Nephron (organoid): ENCODE measurements at regions not wholly inside any gene's neighbourhood (a gene's known extent, or its start where the extent isn't known, plus 50 kb on each side); places are given as distances from the start of the nearest gene placed in this dataset.

Experiments
- H3K27ac Mint-ChIP-seq, 3 experiments: 2 replicates each; pipeline ENCODE4 v1.8.0; 2020; ENCODE audit warnings: mixed read lengths in 3 of 3, mild to moderate bottlenecking in 2 of 3, moderate library complexity in 1 of 3
- H3K27me3 Mint-ChIP-seq: 2 replicates; pipeline ENCODE4 v1.8.0; 2021; ENCODE audit warnings: low read depth, mild to moderate bottlenecking, moderate library complexity, mixed read lengths
- H3K36me3 Mint-ChIP-seq: 2 replicates; pipeline ENCODE4 v1.8.0; 2020; ENCODE audit warnings: low read depth, mixed read lengths
- H3K4me1 Mint-ChIP-seq: 2 replicates; pipeline ENCODE4 v1.8.0; 2020; ENCODE audit warnings: mixed read lengths
- H3K4me3 Mint-ChIP-seq, 3 experiments: 2 replicates each; pipeline ENCODE4 v1.8.0; 2020; ENCODE audit warnings: mild to moderate bottlenecking in 3 of 3, mixed read lengths in 3 of 3, moderate library complexity in 2 of 3
- H3K9me3 Mint-ChIP-seq: 2 replicates; pipeline ENCODE4 v1.8.0; 2020; ENCODE audit warnings: mixed read lengths
- TF ChIP-seq, protein P1 (sequence below), 3 experiments: fragments of 200-600 bp; sonication (generic); IDR thresholded peaks; one replicate each; pipeline ENCODE4 v1.5.0; 2021; ENCODE audit warnings: antibody characterized with exemption in 3 of 3; ENCODE audit not compliant: unreplicated experiment in 3 of 3

DNA sequence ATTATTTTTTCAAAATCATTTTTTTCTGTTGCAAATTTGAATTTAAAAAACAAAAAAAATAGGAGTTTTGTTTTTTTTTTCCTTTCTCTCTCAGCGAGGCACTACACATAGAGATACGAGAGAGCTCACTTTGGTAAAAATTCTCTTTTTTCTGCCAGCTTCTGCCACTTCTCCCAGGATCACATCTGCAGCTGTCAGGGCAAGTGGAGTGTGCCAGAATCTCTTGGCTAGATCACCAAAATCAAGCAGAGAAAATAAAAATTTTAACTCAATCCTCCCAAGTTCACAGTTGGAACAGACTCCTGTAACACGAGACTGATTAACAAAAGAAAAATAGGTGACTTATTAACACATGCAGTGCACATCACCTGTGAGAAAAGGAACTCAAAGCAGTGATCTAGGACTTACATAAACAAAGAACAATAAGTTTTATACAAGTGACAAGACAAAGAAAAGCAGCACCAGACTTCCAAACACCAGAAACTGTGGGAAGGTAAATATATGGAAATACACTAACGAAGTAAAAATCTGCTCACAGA lies 213.2 kb upstream of the ZFP42 start:
- no peaks in the 10 kb centered on the region for H3K9me3 Mint-ChIP-seq
- TF ChIP-seq, protein P1, sequence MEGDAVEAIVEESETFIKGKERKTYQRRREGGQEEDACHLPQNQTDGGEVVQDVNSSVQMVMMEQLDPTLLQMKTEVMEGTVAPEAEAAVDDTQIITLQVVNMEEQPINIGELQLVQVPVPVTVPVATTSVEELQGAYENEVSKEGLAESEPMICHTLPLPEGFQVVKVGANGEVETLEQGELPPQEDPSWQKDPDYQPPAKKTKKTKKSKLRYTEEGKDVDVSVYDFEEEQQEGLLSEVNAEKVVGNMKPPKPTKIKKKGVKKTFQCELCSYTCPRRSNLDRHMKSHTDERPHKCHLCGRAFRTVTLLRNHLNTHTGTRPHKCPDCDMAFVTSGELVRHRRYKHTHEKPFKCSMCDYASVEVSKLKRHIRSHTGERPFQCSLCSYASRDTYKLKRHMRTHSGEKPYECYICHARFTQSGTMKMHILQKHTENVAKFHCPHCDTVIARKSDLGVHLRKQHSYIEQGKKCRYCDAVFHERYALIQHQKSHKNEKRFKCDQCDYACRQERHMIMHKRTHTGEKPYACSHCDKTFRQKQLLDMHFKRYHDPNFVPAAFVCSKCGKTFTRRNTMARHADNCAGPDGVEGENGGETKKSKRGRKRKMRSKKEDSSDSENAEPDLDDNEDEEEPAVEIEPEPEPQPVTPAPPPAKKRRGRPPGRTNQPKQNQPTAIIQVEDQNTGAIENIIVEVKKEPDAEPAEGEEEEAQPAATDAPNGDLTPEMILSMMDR (IDR thresholded peaks at IDR 0.05; ENCODE audit: unreplicated experiment in 3 of 3): no peak
- H3K36me3 Mint-ChIP-seq: no peaks in the 10 kb centered on the region
- H3K27me3 Mint-ChIP-seq: peaks cover 6% of the 10 kb centered on the region
- no peaks in the 10 kb centered on the region for H3K4me1 Mint-ChIP-seq
- H3K4me3 Mint-ChIP-seq: no peak overlapping the region
- H3K27ac Mint-ChIP-seq: peak overlapping the region in 2 of 3 experiments; percentile 10 to 58

DNA sequence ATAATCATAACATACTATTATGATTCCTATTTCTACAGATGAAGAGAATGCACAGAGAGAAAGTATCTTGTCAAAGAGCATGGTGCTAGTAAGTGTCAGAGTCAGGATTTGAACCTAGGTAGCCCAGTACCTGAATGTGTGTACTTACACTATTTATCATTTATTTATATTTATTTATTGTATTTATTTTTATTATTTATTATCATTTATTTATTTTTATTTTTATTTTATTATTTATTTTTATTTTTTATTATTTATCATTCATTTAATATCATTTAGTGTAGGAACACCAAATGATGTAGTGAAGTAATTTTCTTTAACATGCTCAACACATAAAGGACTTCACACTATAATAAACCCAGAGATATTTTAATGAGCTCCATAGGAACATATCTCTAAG lies 209.4 kb upstream of the ZFP42 start:
- H3K4me3 Mint-ChIP-seq: no peak overlapping the region
- H3K4me1 Mint-ChIP-seq: no peaks in the 10 kb centered on the region
- peaks cover 6% of the 10 kb centered on the region for H3K27me3 Mint-ChIP-seq
- H3K9me3 Mint-ChIP-seq: no peaks in the 10 kb centered on the region
- no peaks in the 10 kb centered on the region for H3K36me3 Mint-ChIP-seq
- no peak overlapping the region for H3K27ac Mint-ChIP-seq
- TF ChIP-seq, protein P1 (IDR thresholded peaks at IDR 0.05; ENCODE audit: unreplicated experiment in 3 of 3): no peak

DNA sequence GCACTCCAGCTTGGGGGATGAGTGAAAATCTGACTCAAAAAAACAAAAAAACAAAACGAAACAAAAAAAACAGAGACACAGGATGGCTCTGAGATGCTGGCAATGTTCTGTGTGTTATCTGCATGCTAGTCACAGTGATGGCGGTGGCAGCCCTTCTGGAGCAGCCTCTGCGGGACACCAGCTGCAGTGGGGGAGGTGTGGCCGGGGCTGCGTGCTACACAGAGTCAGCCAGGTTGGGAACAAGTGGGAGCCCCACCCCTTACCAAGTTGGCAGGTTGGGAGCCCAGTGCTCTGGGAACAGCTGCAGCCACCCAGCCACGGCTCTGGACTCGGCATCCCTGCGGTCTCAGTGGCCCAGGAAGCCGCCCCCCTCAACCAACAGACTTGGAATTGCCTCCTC lies 206.5 kb upstream of the ZFP42 start:
- Mint-ChIP-seq H3K27ac (no peak overlapping the region), H3K36me3 (no peaks in the 10 kb centered on the region), H3K9me3 (no peaks in the 10 kb centered on the region), H3K4me1 (no peaks in the 10 kb centered on the region), H3K4me3 (no peak overlapping the region), H3K27me3 (peaks cover 6% of the 10 kb centered on the region)
- TF ChIP-seq, protein P1 (IDR thresholded peaks at IDR 0.05; ENCODE audit: unreplicated experiment in 3 of 3): no peak

DNA sequence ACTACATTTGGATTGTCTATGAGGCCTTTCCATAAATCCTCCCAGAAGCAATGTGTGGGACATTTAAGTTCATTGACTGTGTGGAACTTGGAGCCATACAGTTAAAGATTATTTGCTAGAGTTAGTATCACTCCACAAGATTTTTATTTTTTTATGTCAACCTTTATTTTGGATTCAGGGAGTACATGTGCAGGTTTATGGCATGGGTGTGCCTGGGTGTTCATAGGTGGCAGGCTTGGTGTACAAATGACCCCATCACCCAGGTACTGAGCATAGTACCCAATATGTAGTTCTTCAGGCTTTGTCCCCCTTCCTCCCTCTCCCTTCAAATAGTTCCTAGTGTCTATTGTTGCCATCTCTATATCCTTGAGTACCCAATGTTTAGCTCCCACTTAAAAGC lies 199.8 kb upstream of the ZFP42 start:
- H3K27ac Mint-ChIP-seq: no peak overlapping the region
- H3K36me3 Mint-ChIP-seq: no peaks in the 10 kb centered on the region
- H3K27me3 Mint-ChIP-seq: no peaks in the 10 kb centered on the region
- H3K4me1 Mint-ChIP-seq: no peaks in the 10 kb centered on the region
- TF ChIP-seq, protein P1 (IDR thresholded peaks at IDR 0.05; ENCODE audit: unreplicated experiment in 3 of 3): no peak
- H3K9me3 Mint-ChIP-seq: peaks cover 14% of the 10 kb centered on the region
- H3K4me3 Mint-ChIP-seq: no peak overlapping the region

DNA sequence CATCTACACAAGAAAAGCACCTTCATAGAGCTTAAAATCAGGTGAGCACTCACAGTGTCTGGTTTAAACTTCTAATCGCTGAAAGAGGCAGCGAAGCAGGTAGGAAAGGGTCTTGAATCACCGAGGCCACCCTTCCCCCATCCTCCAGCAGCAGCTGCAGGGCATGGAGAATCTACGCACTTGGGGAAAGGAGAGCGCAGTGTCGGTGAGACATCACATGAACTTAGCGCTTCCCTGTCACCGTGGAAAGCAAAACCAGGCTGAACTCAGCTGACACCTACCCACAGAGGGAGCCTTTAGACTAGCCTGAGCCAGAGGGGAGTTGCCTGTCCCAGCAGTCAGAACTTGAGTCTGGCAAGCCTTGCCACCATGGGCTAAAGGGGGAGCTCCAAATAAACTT lies 197.2 kb upstream of the ZFP42 start:
- H3K4me3 Mint-ChIP-seq: no peak overlapping the region
- no peaks in the 10 kb centered on the region for H3K36me3 Mint-ChIP-seq
- no peaks in the 10 kb centered on the region for H3K27me3 Mint-ChIP-seq
- H3K4me1 Mint-ChIP-seq: no peaks in the 10 kb centered on the region
- no peak overlapping the region for H3K27ac Mint-ChIP-seq
- TF ChIP-seq, protein P1 (IDR thresholded peaks at IDR 0.05; ENCODE audit: unreplicated experiment in 3 of 3): no peak
- H3K9me3 Mint-ChIP-seq: peaks cover 25% of the 10 kb centered on the region

DNA sequence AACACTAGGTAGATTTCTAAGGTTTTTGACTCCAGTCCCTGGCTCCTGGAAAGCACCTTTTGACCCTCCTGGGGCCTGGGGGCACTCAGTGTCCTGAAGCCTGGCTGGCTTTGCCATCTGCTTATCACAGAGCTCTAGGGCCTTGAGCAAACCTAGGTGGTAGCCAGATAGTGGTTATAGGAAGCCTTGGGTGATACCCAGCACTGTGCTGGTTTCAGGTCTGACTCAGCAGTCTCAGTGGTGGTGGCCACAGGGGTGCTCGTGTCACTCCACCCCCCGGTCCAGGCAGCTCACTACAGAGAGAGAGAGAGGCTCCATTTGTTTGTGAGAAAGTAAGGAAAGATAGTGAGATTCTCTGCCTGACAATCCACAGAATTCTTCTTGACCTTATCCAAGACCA lies 195.8 kb upstream of the ZFP42 start:
- peaks cover 25% of the 10 kb centered on the region for H3K9me3 Mint-ChIP-seq
- TF ChIP-seq, protein P1 (IDR thresholded peaks at IDR 0.05; ENCODE audit: unreplicated experiment in 3 of 3): no peak
- no peak overlapping the region for H3K27ac Mint-ChIP-seq
- H3K36me3 Mint-ChIP-seq: no peaks in the 10 kb centered on the region
- no peaks in the 10 kb centered on the region for H3K4me1 Mint-ChIP-seq
- no peaks in the 10 kb centered on the region for H3K27me3 Mint-ChIP-seq
- no peak overlapping the region for H3K4me3 Mint-ChIP-seq
